Progenitor cell of endocrine pancreas (in vitro differentiated cells): ENCODE measurements at regions not wholly inside any gene's neighbourhood (a gene's known extent, or its start where the extent isn't known, plus 50 kb on each side); places are given as distances from the start of the nearest gene placed in this dataset.
A peak's percentile ranks its signal among the peaks of the same experiment; 100 is the strongest.

Source experiments
- DNase-seq: peaks from one replicate; pipeline ENCODE4 v3.0.0; 2021; ENCODE audit warnings: low spot score; ENCODE audit not compliant: unreplicated experiment
- H3K27ac Mint-ChIP-seq: 2 replicates; pipeline ENCODE4 v1.8.0; 2021; ENCODE audit warnings: mild to moderate bottlenecking, moderate library complexity, mixed read lengths
- H3K27me3 Mint-ChIP-seq: 2 replicates; pipeline ENCODE4 v1.8.0; 2021; ENCODE audit warnings: mixed read lengths
- H3K36me3 Mint-ChIP-seq: 2 replicates; pipeline ENCODE4 v1.8.0; 2022; ENCODE audit warnings: mixed read lengths; ENCODE audit not compliant: insufficient read depth
- H3K4me1 Mint-ChIP-seq: 2 replicates; pipeline ENCODE4 v1.8.0; 2021; ENCODE audit warnings: low read depth, mixed read lengths
- H3K4me3 Mint-ChIP-seq: 2 replicates; pipeline ENCODE4 v1.8.0; 2021; ENCODE audit warnings: low read depth, mild to moderate bottlenecking, moderate library complexity, mixed read lengths
- H3K9me3 Mint-ChIP-seq: 2 replicates; pipeline ENCODE4 v1.8.0; 2021; ENCODE audit warnings: low read depth, mixed read lengths
- TF ChIP-seq, protein P1 (sequence below): fragments of 200-600 bp; sonication (generic); IDR thresholded peaks from one replicate; pipeline ENCODE4 v1.5.0; 2021; ENCODE audit warnings: antibody characterized with exemption, mild to moderate bottlenecking; ENCODE audit not compliant: unreplicated experiment

DNA sequence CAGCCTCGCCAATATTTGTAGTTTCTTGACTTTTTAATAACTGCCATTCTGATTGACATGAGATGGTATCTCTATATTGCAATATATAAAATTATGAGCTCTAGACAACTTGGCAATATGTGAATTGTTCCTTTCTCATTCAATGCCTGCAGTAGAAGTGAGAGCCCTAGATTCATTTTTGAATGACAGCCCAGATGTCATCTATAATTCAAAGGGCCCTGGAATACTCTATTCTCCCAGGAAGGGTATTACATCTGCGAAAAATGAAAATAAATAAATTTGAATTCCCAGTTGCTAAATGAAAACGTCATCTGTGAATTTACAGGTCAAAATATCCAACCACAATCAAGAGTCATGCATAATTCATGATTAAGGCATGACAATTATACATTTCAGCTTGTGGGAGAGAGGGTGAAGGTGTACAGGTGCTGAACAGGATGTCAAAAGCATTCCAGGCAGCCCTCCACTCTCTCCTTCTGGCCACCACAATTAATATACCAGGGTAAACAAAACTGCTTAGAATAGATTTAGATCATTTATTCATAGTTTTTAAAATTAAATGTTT, 1147.3 kb downstream of the XPNPEP1 start:
- H3K4me1 Mint-ChIP-seq, result no peaks in the 10 kb centered on the region
- DNase-seq, result no peak
- peaks cover 3% of the 10 kb centered on the region for H3K9me3 Mint-ChIP-seq

DNA sequence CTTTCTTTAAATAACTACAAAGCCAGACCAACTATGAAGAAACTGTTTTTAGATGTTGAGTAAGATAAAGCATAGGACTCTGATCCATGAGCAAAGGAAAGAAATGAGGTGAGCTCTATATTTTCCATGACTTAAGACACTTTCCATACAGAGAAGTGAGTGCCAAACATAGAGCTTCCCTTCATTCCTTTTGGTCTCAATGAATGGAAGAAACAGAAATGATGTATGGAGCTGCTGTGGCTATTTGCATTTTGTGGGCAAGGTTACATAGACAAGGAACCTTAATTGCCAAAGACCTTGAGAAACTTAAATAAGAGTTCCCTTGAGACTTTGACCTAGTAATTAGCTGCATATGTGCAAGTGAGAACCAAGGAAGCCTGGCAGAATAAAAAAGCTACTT, 1152.2 kb downstream of the XPNPEP1 start:
- TF ChIP-seq, protein P1, sequence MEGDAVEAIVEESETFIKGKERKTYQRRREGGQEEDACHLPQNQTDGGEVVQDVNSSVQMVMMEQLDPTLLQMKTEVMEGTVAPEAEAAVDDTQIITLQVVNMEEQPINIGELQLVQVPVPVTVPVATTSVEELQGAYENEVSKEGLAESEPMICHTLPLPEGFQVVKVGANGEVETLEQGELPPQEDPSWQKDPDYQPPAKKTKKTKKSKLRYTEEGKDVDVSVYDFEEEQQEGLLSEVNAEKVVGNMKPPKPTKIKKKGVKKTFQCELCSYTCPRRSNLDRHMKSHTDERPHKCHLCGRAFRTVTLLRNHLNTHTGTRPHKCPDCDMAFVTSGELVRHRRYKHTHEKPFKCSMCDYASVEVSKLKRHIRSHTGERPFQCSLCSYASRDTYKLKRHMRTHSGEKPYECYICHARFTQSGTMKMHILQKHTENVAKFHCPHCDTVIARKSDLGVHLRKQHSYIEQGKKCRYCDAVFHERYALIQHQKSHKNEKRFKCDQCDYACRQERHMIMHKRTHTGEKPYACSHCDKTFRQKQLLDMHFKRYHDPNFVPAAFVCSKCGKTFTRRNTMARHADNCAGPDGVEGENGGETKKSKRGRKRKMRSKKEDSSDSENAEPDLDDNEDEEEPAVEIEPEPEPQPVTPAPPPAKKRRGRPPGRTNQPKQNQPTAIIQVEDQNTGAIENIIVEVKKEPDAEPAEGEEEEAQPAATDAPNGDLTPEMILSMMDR, result no peak
- DNase-seq, result no peak
- Mint-ChIP-seq H3K4me3 (no peak overlapping the region), H3K9me3 (no peaks in the 10 kb centered on the region), H3K27me3 (no peaks in the 10 kb centered on the region), H3K36me3 (no peaks in the 10 kb centered on the region), H3K4me1 (no peaks in the 10 kb centered on the region), H3K27ac (no peak overlapping the region)

More for the DNA sequence above, 1147.3 kb downstream of the XPNPEP1 start:
- Mint-ChIP-seq H3K27me3 (no peaks in the 10 kb centered on the region), H3K4me3 (no peak overlapping the region), H3K27ac (no peak overlapping the region), H3K36me3 (no peaks in the 10 kb centered on the region)
- TF ChIP-seq, protein P1, result no peak

DNA sequence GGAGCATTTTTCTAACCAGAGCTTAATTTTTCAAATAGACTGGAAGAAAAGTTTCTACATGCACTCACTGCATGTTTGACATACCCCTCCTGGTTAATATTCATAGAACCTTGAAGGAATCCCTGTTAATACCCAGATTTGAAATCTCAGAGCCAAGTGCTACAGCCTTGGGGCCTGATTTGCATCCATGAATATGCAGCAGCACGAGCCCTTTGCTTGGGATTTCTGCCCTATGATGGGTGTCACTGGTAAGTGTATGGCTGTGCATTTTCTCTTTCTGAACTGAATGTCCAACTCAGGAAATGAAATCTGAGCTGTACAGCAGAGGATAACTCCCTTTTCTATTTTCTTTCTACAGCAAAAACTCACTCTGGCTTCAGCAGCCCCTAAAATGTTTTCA, 1157.5 kb downstream of the XPNPEP1 start:
- Mint-ChIP-seq H3K4me1 (no peaks in the 10 kb centered on the region), H3K27me3 (no peaks in the 10 kb centered on the region), H3K36me3 (no peaks in the 10 kb centered on the region), H3K4me3 (no peak overlapping the region), H3K9me3 (no peaks in the 10 kb centered on the region), H3K27ac (no peak overlapping the region)
- DNase-seq, result no peak
- TF ChIP-seq, protein P1, result no peak

DNA sequence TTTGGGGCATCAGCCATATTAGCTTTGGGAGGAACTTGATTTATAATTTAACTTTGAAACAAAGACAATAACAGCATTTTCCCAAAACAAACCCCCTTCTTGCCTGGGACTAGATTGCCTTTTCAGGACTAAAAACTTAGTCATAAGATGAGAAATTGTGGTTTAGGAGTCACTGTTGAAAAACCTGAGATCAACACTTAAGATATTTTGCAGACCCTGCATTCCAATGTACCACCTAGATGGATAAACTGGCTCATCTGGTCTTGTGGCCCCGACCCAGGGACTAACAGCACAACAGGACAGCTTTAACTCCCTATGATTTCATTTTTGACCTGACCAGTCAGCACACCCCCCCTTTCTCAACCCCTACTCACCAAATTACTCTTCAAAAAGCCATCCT, 1165.4 kb downstream of the XPNPEP1 start:
- DNase-seq, result no peak

DNA sequence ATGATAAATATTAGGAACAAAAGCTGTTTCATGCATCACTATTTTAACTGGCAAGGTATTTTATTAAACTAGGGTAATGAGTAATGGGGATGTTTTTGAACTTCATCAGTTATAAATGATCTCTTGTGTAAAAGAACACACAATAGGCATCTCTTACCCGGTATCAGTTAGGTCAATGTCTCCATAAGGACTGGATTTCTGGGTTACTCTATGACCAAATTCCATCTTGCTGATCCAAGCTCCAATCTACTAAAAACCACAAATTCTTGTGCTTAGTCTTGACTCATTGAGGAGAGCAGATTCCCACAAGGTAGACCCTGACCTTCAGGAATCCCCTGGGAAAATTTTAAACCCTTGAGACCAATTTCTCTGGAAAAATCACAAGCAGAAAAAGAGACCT, 1167.7 kb downstream of the XPNPEP1 start:
- Mint-ChIP-seq H3K27me3 (peaks cover 4% of the 10 kb centered on the region), H3K36me3 (no peaks in the 10 kb centered on the region), H3K4me3 (no peak overlapping the region), H3K9me3 (no peaks in the 10 kb centered on the region), H3K4me1 (peaks cover 8% of the 10 kb centered on the region), H3K27ac (peak overlapping the region; percentile 30)
- no peak for DNase-seq
- TF ChIP-seq, protein P1, result no peak

More for the DNA sequence above, 1165.4 kb downstream of the XPNPEP1 start:
- no peaks in the 10 kb centered on the region for H3K9me3 Mint-ChIP-seq
- H3K36me3 Mint-ChIP-seq, result no peaks in the 10 kb centered on the region
- TF ChIP-seq, protein P1, result no peak
- H3K27me3 Mint-ChIP-seq, result peaks cover 4% of the 10 kb centered on the region
- no peak overlapping the region for H3K27ac Mint-ChIP-seq
- H3K4me1 Mint-ChIP-seq, result peaks cover 8% of the 10 kb centered on the region
- H3K4me3 Mint-ChIP-seq, result no peak overlapping the region
